ENCODE measurements at regions not wholly inside any gene's neighbourhood (a gene's known extent, or its start where the extent isn't known, plus 50 kb on each side); places are given as distances from the start of the nearest gene placed in this dataset.

DNA sequence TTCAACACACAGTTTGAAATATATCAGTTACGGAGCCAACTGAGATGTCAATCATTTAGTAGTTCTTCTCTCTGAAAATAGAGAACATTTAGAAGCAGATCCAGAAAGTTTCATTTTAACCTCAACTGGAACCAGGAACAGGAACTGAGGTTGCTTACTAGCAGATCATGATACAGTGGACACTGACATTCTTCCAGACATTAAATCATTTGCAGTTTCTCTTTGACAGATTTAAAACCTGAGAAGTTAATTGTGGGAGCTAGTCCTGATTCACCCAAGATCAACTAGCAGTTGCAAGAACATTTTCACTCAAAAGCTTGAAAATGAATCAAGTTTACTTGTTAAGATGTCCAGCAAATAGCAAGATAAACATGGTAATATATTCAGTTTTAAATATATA, 135.4 kb downstream of the SLC17A6 start:
- H3K27ac ChIP-seq = no peak overlapping the region
- TF ChIP-seq, protein P1, sequence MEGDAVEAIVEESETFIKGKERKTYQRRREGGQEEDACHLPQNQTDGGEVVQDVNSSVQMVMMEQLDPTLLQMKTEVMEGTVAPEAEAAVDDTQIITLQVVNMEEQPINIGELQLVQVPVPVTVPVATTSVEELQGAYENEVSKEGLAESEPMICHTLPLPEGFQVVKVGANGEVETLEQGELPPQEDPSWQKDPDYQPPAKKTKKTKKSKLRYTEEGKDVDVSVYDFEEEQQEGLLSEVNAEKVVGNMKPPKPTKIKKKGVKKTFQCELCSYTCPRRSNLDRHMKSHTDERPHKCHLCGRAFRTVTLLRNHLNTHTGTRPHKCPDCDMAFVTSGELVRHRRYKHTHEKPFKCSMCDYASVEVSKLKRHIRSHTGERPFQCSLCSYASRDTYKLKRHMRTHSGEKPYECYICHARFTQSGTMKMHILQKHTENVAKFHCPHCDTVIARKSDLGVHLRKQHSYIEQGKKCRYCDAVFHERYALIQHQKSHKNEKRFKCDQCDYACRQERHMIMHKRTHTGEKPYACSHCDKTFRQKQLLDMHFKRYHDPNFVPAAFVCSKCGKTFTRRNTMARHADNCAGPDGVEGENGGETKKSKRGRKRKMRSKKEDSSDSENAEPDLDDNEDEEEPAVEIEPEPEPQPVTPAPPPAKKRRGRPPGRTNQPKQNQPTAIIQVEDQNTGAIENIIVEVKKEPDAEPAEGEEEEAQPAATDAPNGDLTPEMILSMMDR (conservative IDR thresholded peaks at IDR 0.05) = no peak

DNA sequence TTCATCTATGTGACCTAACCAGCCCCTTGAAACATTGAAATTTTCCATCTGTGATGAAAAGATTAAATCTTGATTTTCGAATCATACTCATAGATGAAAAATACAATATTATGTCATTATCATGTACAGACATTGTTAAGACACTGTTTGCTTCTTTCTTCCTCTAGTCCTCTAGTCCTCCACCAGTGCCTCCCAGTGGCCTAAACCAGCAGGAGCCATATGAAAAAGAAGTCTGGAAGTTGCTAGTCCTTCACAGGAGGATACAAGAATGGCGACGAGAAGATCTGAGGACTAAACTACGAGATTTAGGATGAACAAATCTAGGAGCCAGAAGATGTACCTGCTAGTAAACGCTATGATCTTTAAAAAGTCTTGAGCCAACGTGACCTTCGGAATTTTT, 134.1 kb downstream of the SLC17A6 start:
- TF ChIP-seq, protein P1 (conservative IDR thresholded peaks at IDR 0.05) = no peak
- H3K27ac ChIP-seq = no peak overlapping the region

DNA sequence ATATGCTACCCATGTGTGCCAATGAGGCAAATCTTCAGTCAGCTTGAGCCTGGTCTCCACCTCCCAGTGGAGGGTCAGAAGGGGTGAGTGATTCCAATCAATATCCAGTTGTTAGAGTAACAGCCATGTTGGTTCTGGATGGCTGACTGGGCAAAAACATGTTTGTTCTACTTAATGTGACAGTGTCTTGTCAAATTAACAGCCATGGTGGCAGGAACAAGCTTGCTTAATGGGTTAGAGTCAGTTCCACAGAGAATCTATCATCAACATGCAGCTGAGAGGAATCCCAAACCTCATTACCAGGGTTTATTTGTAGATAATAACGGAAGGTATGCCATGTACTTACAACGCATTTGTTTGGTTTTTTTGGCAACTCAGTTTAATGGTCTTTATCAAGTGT, 133.2 kb downstream of the SLC17A6 start:
- no peak overlapping the region for H3K27ac ChIP-seq
- TF ChIP-seq, protein P1 (conservative IDR thresholded peaks at IDR 0.05) = no peak

DNA sequence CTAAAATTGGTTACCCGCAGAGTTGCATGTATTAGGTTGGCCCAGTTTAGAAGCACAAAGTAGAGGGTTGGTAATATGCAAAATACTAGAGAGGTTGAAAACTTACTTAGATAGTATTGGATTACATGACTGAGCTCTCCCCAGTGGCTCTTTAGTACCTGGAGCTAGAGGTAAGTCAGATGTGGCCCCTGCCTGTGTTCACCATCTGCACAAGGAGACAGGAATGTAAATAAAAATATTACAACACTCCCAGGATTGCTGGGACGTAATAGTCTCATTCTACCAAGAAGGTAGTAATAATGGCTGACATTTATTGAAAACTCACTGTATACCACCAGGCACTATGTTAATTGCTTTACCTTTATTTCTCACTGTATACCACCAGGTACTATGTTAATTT, 129.6 kb downstream of the SLC17A6 start:
- no peak overlapping the region for H3K27ac ChIP-seq
- TF ChIP-seq, protein P1 (conservative IDR thresholded peaks at IDR 0.05) = no peak

DNA sequence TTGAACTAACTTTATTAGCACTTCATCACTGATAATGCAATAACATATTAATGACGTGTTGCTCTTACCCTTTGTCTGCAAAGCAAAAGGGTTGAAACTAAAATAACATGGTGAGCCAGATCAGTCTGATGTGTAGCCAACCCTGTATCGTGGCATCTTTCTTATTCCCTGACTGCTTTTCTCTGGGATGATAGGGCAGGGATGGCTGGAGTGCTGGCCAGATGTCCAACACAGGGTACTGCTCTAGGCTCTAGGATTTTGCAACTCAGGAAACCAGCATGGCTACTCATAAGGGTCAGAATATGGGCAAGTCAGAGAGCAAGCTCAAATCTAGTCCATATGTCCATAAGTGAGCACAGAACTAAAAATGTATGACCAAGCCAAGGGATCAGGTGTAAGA, 129.1 kb downstream of the SLC17A6 start:
- TF ChIP-seq, protein P1 (conservative IDR thresholded peaks at IDR 0.05) = no peak
- no peak overlapping the region for H3K27ac ChIP-seq

DNA sequence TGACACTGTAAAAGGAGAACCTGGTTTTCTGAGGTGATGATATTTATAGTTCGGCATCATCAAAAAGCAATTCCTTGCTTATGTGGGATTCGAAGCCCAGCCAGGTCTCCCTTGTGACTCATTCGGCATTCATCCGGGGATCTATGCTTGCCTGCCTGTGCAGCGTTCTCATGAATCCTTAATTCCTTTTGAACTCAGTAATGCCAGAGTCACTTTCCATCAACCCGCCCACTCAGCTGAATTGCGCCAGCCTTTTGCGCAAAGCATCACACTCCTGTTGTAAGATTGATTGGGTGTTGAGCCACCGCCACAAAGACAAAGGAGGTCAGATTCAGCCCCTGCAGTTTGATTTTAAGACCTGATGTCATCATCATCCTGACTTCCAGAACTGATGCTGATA, 128.6 kb downstream of the SLC17A6 start:
- TF ChIP-seq, protein P1 (conservative IDR thresholded peaks at IDR 0.05) = no peak
- no peak overlapping the region for H3K27ac ChIP-seq

DNA sequence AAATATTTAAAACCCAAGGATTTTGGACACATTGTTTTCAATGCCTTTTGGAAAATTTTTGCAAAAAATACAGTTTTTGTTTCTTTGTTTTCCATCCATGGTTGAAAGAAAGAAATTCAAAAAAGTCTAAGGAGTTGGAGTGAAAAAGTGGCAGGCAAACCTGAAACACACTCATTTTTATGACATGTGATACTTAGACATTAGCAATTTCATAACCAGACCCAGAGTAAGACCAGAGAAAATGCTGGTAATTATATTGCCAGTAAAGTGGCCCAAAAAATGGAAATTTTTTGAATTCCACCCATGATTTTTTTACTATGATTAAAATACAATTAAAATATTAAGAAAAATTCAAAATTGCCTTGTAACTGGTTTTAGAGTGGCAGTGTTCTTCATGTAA, 128.2 kb downstream of the SLC17A6 start:
- no peak overlapping the region for H3K27ac ChIP-seq
- TF ChIP-seq, protein P1 (conservative IDR thresholded peaks at IDR 0.05) = no peak

DNA sequence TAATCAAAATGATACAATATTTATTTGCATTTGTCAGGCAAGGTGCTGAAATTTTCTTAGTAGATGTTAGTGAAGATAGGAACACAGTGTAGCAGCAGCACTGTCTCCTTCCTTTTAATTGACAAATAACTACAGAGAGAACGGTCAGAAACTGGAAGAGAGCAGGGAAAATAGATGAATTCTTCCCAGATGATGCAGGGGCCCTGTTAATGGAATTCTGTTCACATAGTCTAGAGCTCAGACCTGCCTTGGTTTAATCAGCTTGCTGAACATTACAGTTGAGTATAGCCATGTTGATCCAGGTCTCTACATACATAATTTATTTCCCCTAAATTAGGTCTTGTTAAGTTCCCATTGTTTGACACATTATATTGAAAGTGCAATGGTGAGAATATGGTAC, 127.4 kb downstream of the SLC17A6 start:
- TF ChIP-seq, protein P1 (conservative IDR thresholded peaks at IDR 0.05) = no peak
- no peak overlapping the region for H3K27ac ChIP-seq
